GM23248 (cell line): ENCODE measurements at regions not wholly inside any gene's neighbourhood (a gene's known extent, or its start where the extent isn't known, plus 50 kb on each side); places are given as distances from the start of the nearest gene placed in this dataset.

ENCODE experiments used
- DNase-seq: peaks from one replicate; pipeline ENCODE4 v3.0.0-alpha.2; 2015
- H2AFZ ChIP-seq: fragments of 200-600 bp; sonication (generic); 2 replicates; pipeline ENCODE4 v1.6.1; 2016; ENCODE audit warnings: antibody characterized with exemption
- H3F3A ChIP-seq: fragments of 200-600 bp; sonication (generic); 2 replicates; pipeline ENCODE4 v1.6.1; 2016; ENCODE audit warnings: mild to moderate bottlenecking, antibody characterized with exemption, mixed run types; ENCODE audit not compliant: insufficient read depth
- H3K27ac ChIP-seq: fragments of 200-600 bp; sonication (generic); 2 replicates; pipeline ENCODE4 v1.5.1; 2016; ENCODE audit warnings: mild to moderate bottlenecking
- H3K27me3 ChIP-seq: fragments of 200-600 bp; sonication (generic); replicated peaks from 2 replicates; pipeline ENCODE4 v1.6.1; 2016; ENCODE audit warnings: mild to moderate bottlenecking; ENCODE audit not compliant: insufficient read depth
- H3K36me3 ChIP-seq: fragments of 200-600 bp; sonication (generic); 2 replicates; pipeline ENCODE4 v1.6.1; 2016; ENCODE audit warnings: low read depth, mild to moderate bottlenecking
- H3K4me1 ChIP-seq: fragments of 200-600 bp; sonication (generic); 2 replicates; pipeline ENCODE4 v1.6.1; 2016; ENCODE audit warnings: mild to moderate bottlenecking; ENCODE audit not compliant: insufficient read depth
- H3K4me2 ChIP-seq: fragments of 200-600 bp; sonication (generic); one replicate; pipeline ENCODE4 v1.6.1; 2016; ENCODE audit warnings: mild to moderate bottlenecking; ENCODE audit not compliant: unreplicated experiment
- H3K4me3 ChIP-seq: fragments of 200-600 bp; sonication (generic); 2 replicates; pipeline ENCODE4 v1.5.1; 2016; ENCODE audit warnings: mild to moderate bottlenecking
- H3K79me2 ChIP-seq: fragments of 200-600 bp; sonication (generic); 2 replicates; pipeline ENCODE4 v1.6.1; 2016; ENCODE audit warnings: mild to moderate bottlenecking; ENCODE audit not compliant: insufficient read depth
- H3K9ac ChIP-seq: fragments of 200-600 bp; sonication (generic); 2 replicates; pipeline ENCODE4 v1.6.1; 2016; ENCODE audit warnings: mild to moderate bottlenecking
- H3K9me2 ChIP-seq: fragments of 200-600 bp; sonication (generic); 2 replicates; pipeline ENCODE4 v1.6.1; 2016; ENCODE audit warnings: mixed run types, mild to moderate bottlenecking, moderate library complexity; ENCODE audit not compliant: insufficient read depth
- H3K9me3 ChIP-seq: fragments of 200-600 bp; sonication (generic); one replicate; pipeline ENCODE4 v1.6.1; 2017; ENCODE audit warnings: low read depth
- H4K20me1 ChIP-seq: fragments of 200-600 bp; sonication (generic); 2 replicates; pipeline ENCODE4 v1.6.0; 2016; ENCODE audit not compliant: insufficient read depth
- EZH2 ChIP-seq: fragments of 200-600 bp; sonication (generic); IDR thresholded peaks from 2 replicates; pipeline ENCODE4 v1.6.1; 2018; ENCODE audit warnings: antibody characterized with exemption, mild to moderate bottlenecking; ENCODE audit not compliant: insufficient read depth, poor library complexity, severe bottlenecking
- EZH2phosphoT487 ChIP-seq: fragments of 200-600 bp; sonication (generic); IDR thresholded peaks from 2 replicates; pipeline ENCODE4 v1.6.1; 2018; ENCODE audit warnings: antibody characterized with exemption, moderate library complexity, mild to moderate bottlenecking, low read depth; ENCODE audit not compliant: insufficient read depth
- WGBS, 2 experiments: methylation state at CpG; one replicate each; pipeline ENCODE4 v1.1.6; 2015 to 2017; ENCODE audit warnings: low lambda C conversion rate in 2 of 2, low coverage in 1 of 2; ENCODE audit errors: missing lambda C conversion rate in 2 of 2; 5-methylcytosine and 5-hydroxymethylcytosine counted together
- in situ Hi-C: fragments of 300-500 bp; cut with MboI; formaldehyde crosslinking; loops from 2 replicates; pipeline ENCODE4 v1.15.0; 2020

DNA sequence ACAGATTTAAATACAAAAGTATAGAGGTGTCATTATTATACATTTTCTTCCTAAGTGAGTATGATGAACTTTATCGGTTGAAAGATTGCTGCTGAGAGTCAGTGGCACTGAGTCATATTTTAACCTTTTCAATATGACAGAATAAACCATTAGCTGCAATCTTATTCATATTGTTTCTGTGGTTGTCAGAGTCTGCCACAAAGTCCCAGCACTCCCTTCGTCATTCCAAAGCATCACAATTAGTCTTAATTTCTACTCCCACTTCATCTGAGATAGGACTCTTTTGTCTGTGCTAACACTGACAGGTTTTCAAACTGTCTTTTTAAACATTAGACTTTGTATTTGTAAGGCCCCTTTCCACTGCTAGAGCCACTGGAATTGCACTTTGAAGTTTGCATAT lies 656.9 kb downstream of the MTRR start:
- TF ChIP-seq EZH2phosphoT487 (no peak), EZH2 (no peak)
- peak; percentile 2 for DNase-seq
- no peaks in the 10 kb centered on the region for H3F3A ChIP-seq

DNA sequence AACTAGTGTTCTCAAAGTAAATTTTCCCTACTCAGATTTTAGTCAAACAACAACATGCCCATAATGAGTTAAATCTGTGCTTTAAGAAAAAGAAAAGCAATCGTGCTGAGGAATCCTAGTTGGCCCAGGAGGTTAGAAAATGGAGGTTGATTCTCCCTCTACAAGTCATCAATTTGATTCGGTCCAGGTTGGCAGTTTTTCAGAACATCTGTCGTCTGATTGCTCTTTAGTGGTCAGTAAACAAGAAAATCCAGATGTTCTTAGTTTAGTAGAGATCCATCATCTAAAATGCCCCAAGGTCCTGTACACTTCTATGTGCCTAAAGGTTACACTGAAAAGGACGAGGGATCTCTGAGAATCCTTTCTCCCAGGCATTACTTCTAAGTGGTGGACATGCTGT lies 659.2 kb downstream of the MTRR start:
- H3K27ac ChIP-seq = no peak overlapping the region
- no peak overlapping the region for H3K4me3 ChIP-seq
- H3K4me2 ChIP-seq = no peak overlapping the region
- no peaks in the 10 kb centered on the region for H3K9me3 ChIP-seq
- H2AFZ ChIP-seq = no peak overlapping the region
- no peaks in the 10 kb centered on the region for H3F3A ChIP-seq
- DNase-seq = no peak
- H3K9me2 ChIP-seq = no peaks in the 10 kb centered on the region
- H3K36me3 ChIP-seq = no peaks in the 10 kb centered on the region
- in situ Hi-C loops = no loop called here
- no peak for TF ChIP-seq EZH2
- no peak for TF ChIP-seq EZH2phosphoT487
- no peaks in the 10 kb centered on the region for H3K27me3 ChIP-seq
- H3K4me1 ChIP-seq = no peaks in the 10 kb centered on the region
- no peaks in the 10 kb centered on the region for H3K79me2 ChIP-seq
- H4K20me1 ChIP-seq = no peaks in the 10 kb centered on the region
- WGBS, 2 experiments = 3 to 9% methylated on average over 4 of the region's 4 CpGs
- no peak overlapping the region for H3K9ac ChIP-seq

More for the DNA sequence above, 656.9 kb downstream of the MTRR start:
- 41 to 49% methylated on average over 2 of the region's 2 CpGs for WGBS, 2 experiments
- Histone ChIP-seq H4K20me1 (no peaks in the 10 kb centered on the region), H3K27me3 (no peaks in the 10 kb centered on the region), H3K4me2 (no peak overlapping the region), H3K4me3 (no peak overlapping the region), H3K79me2 (no peaks in the 10 kb centered on the region), H3K27ac (no peak overlapping the region), H3K4me1 (no peaks in the 10 kb centered on the region), H2AFZ (no peak overlapping the region), H3K9me2 (no peaks in the 10 kb centered on the region), H3K36me3 (no peaks in the 10 kb centered on the region), H3K9ac (no peak overlapping the region), H3K9me3 (no peaks in the 10 kb centered on the region)
- in situ Hi-C loops = no loop called here

DNA sequence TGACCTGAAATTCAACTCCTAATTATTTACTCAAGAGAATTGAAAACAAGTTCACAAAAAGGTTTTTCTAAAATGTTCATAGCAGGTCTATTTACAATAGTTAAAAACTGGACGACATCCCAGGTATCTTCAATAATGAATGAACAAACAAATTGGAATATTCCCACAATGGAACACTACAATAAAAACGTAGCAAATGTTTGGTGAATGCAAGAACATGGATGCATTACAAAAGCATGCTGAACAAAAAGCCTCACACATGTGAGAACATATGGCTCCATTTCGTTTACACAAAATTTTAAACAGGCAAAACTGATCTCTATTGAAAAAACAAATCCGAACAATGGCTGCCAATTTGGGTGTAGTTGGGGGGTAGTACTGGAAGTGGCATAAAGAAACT lies 669.9 kb downstream of the MTRR start:
- H3K9me2 ChIP-seq = no peaks in the 10 kb centered on the region
- in situ Hi-C loops = no loop called here
- no peaks in the 10 kb centered on the region for H3K27me3 ChIP-seq
- H3K4me3 ChIP-seq = no peak overlapping the region
- no peak overlapping the region for H3K27ac ChIP-seq
- 12 to 16% methylated on average over 4 of the region's 4 CpGs for WGBS, 2 experiments
- no peaks in the 10 kb centered on the region for H3F3A ChIP-seq
- TF ChIP-seq EZH2phosphoT487 (no peak), EZH2 (no peak)
- H3K4me2 ChIP-seq = no peak overlapping the region
- H4K20me1 ChIP-seq = no peaks in the 10 kb centered on the region
- H3K9ac ChIP-seq = no peak overlapping the region
- no peaks in the 10 kb centered on the region for H3K79me2 ChIP-seq
- no peaks in the 10 kb centered on the region for H3K4me1 ChIP-seq
- no peak overlapping the region for H2AFZ ChIP-seq
- no peaks in the 10 kb centered on the region for H3K9me3 ChIP-seq
- H3K36me3 ChIP-seq = no peaks in the 10 kb centered on the region
- DNase-seq = no peak

DNA sequence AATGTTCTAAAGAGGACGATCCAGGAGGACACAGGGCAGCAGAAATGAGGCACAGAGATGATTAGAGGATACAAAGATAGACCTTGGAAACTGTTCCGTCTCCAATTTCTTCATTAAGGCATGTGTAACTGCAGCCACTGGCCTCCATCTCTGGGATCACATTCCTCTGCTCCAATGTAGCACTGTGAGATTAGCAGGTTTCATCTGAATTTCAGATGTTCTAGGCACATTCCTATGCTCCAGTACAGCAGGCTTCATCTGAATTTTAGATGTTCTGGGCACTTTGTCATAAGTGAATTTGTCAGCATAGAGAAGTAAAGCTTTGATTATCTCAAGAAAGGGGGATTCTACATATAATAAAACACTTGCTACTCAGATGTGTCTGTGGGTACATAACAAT lies 671.4 kb downstream of the MTRR start:
- Histone ChIP-seq H2AFZ (no peak overlapping the region), H4K20me1 (no peaks in the 10 kb centered on the region), H3K79me2 (no peaks in the 10 kb centered on the region), H3K27me3 (no peaks in the 10 kb centered on the region), H3K4me3 (no peak overlapping the region), H3K4me2 (no peak overlapping the region), H3K9me2 (no peaks in the 10 kb centered on the region), H3K9ac (no peak overlapping the region), H3K4me1 (no peaks in the 10 kb centered on the region), H3F3A (no peaks in the 10 kb centered on the region), H3K9me3 (no peaks in the 10 kb centered on the region), H3K27ac (no peak overlapping the region), H3K36me3 (no peaks in the 10 kb centered on the region)
- no peak for DNase-seq
- TF ChIP-seq EZH2phosphoT487 = no peak
- WGBS, 2 experiments = 11 to 18% methylated on average over 2 of the region's 2 CpGs
- in situ Hi-C loops = no loop called here

DNA sequence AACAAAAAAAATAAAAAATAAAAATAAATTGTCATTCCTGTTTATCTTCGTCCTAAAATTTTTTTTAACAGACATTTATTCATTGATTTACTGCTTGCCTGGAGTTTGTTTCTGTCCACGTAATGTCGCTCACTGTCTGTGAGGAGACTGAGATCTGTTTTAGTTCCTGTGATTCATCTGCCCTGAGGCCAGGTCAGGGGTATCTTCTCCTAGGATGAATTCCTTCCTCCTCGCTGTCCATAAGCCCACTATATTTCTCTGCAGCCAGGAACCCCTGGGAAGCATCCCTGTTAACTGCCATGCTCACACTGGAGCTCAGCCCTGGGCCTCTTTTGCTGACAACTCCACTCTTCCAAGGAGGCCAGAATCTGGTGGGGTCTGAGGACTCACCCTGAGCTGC lies 682.0 kb downstream of the MTRR start:
- Histone ChIP-seq H3K79me2 (no peaks in the 10 kb centered on the region), H3K4me3 (no peak overlapping the region), H3K36me3 (no peaks in the 10 kb centered on the region), H3K4me2 (no peak overlapping the region), H3K9me2 (no peaks in the 10 kb centered on the region), H3K9ac (no peak overlapping the region), H3K27me3 (no peaks in the 10 kb centered on the region), H4K20me1 (no peaks in the 10 kb centered on the region), H3F3A (no peaks in the 10 kb centered on the region), H2AFZ (no peak overlapping the region), H3K4me1 (no peaks in the 10 kb centered on the region), H3K27ac (no peak overlapping the region), H3K9me3 (no peaks in the 10 kb centered on the region)
- DNase-seq = no peak
- TF ChIP-seq EZH2 = no peak
- TF ChIP-seq EZH2phosphoT487 = no peak
- in situ Hi-C loops = no loop called here
- 58 to 61% methylated on average over 4 of the region's 4 CpGs for WGBS, 2 experiments
